ENCODE measurements at regions not wholly inside any gene's neighbourhood (a gene's known extent, or its start where the extent isn't known, plus 50 kb on each side); places are given as distances from the start of the nearest gene placed in this dataset.

DNA sequence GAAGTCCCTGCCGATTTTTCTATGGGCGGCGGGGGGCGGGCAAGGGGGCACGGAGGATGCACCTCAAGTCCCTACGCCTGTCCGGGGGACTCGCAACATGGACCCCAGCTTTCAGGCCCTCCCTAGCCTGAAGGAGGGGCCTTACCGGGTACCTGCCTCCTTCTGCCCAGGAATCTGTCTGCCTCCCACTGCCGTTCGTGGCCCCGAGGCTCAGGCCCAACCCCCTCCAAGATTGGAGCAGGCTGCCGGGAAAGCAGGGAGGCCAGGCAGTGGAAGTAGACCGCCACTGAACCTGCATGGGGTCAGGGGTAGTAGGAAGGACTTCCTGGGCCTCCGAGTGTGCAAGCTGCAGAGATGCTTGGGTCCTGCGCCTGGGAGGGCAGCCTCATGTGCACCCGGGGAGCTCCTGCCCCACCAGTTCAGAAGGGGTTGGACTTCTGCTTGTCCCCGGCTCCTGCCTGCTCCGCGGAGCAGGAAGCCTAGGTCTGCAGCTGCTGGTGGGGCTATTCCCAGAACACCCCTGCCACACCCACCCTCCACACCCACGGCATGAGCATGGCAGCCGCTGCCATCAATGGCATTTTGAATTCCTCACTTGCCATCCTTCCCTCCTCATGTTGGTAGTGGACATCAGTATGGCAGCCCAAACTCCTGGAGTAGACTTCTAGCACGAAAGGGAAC, 1312.7 kb upstream of the ACO1 start:
- DNase-seq, result no peak

DNA sequence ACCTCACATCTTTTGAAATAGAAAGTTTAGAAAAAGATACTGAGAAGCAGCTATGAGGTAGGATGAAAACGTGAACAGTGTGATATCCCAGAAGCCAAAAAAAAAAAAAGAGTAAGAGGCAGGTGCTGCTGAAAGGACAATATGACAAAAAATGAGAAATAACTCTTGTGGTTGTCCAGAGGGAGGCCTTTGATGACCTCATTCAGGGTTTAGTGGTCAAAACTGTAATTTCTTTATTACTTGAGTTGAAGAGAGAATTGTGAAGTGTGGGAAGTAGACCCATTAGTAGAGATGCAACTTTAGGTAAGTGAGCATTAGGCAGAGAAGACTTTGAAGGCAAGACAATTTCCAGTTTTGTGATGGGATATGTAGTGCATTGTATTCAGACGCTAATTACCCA, 1306.3 kb upstream of the ACO1 start:
- DNase-seq, result no peak

DNA sequence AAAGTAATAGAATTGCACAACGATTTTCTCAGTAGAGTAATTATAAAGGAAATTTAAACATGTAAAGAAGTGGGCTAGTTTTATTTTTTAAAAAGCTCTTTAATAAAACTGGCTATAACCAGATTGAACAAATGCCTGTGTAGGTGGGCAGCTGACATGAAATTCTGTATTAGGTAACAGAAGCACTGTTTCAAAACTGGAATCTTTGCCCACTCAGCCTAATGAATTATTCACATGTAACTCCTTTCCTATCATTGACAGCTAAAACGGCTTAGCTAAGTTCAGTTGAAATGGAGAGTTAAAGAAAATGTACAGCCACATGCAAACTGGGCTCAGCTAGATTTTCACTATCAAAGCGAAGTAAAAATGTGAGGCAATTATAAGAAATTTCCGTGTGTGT, 1300.1 kb upstream of the ACO1 start:
- DNase-seq, result no peak

DNA sequence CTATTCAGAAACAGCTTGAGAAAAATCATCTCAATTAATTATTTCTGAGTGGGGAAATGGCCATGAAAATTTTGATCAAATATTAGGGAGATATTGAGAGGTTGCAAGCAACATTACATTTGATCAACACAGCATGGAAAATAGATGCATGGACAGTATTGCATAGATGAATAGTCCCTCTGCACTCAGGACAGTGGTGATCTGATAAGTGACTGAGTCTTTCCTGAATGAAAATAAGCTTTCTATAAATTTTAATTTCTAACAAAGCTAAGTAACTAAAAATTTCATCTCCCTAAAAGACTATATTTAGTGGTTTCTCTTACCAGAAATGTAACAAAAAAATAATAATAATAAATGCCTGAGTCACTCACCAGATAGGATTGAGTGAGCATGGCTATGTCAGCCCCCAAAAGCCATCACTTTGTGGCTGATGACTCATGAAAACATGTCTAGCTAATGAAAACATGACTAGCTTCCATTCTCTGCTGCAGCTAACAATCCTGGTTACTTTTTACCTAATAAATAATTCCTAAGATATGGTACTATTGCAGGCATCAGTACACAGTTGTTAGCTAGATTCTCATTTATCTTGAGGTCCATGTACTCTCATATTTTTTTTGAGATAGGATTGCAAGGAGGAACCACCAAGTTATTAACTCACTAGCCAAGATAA, 1294.8 kb upstream of the ACO1 start:
- DNase-seq, result no peak

DNA sequence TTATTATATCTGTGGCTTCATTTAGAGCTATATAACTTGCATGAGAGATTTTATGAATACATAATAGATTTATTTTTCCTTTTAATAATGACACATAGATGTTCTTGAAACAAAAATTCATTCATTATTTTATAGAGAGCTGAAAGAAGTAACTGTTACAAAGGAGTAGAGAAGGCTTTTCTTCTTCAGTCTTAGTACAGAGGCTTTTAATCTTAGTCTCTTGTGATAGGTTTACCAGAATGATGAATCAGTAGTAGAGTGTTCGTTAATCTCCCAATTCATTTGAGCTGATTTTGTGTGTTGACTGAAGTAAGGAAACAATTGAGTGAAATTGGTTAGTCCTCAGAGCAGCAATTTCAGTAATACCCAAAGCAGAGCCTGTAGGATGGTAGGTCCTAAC, 1284.1 kb upstream of the ACO1 start:
- DNase-seq, result no peak

DNA sequence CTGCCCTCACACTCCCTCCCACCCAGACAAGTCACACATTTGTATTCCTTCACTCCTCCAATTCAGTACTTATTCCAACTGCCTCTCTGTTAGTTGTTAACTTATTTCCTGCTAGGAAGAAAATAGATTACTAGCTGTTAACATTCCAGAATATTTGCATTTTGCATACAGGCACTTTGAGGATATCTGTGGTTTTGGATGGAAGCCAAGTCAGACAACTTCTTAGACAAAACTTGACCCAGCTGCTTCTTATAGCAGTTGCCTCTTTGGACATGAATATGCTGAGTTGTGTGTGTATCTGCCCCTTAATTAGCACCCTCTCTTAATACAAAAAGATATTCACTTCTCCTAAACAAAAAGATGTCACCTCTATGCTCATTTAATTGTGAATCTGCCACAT, 1280.6 kb upstream of the ACO1 start:
- DNase-seq, result no peak

DNA sequence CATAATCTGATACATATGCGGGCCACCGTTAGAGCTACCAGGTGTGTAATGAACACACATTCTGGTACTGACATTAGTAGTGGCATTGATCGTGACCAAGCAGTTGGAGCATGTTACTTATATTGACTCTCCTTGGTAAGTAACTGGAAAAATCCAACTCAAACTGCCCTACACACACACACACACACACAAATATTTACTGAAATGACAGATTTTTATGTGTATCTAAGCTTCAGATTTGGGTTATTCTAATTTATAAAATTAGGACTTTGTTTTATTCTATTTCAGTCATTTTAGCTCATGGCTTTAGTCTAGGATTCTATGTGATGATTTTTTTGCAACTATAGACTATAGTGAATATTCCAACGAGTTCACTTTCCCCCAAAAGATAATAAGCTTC, 1280.2 kb upstream of the ACO1 start:
- no peak for DNase-seq

DNA sequence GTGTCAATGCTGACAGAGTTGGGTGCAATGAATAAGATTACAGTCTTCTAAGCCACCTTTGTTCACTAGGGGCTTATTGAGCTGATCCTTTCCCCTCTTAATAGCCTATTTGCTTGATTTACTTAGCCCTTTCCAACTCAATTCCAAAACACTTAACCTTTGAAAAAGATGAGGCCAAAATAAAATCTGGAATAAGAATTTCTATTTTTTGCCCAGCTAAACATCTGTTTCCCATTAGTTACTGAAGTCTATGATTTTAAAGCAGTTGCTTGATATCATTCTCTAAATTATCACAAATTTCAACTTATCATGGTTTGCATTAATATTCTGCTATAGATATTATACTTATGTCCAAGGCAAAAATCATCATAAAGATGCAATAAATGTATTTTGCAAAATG, 1272.0 kb upstream of the ACO1 start:
- DNase-seq, result no peak

DNA sequence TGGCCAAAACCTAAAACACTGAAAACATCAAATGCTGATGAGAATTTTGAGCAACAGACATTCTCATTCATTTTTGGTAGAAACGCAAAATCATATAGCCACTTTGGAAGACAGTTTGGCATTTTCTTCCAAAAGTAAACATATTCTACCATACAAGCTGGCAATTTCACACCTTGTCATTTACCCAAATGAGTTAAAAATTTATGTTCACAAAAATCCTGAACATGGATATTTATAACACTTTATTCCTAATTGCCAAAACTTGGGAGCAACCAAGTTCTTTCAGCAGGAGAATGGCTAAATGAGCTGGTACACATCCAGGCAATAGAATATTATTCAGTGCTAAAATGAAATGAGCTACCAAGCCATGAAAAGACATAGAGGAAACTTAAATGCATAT, 1270.1 kb upstream of the ACO1 start:
- no peak for DNase-seq

DNA sequence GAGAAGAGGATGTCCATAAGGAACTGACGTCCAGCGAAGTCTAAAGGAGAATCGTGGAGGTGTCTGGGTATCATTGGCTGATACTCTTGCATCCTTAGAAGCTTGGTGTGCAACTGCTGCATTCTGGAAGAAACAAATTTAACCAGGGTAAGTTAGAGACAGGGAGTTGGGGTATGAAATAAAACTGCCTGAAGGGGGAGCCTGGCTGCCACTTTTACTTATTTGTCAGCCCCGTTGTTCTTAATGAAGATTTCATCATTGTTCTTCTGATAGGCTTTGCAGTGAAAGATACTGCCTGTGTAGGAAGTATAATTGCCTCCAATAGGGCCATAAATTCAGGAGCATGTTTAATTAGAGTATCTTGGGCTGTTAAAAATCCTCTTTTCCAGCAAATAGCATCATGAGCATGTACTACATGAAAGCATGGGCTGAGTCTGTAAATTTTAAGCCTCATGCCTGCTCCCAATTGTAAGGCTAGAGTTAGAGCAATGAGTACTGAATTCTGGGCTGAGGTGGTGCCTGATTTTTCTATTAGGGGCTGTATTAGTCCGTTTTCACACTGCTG, 1264.5 kb upstream of the ACO1 start:
- peak; percentile 15 for DNase-seq

DNA sequence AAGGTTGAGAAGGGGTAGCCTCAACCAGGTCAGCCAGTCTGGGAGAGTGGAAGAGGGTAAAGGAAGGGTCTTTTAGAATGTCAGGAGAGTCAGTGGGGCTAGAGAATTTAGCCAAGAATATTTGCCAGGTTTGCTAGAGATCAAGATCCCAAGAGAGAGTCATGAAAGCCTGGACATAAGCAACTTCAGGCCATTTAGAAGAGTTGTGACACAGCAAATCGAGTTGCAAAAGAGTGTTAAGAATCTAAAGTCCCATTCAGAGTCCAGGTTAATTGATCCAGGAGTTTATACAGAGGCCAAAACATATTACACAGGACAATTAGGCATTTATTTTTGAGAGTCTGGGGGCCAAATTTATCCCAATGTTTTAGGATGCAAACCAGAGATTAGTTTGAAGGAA, 1260.1 kb upstream of the ACO1 start:
- DNase-seq, result no peak

DNA sequence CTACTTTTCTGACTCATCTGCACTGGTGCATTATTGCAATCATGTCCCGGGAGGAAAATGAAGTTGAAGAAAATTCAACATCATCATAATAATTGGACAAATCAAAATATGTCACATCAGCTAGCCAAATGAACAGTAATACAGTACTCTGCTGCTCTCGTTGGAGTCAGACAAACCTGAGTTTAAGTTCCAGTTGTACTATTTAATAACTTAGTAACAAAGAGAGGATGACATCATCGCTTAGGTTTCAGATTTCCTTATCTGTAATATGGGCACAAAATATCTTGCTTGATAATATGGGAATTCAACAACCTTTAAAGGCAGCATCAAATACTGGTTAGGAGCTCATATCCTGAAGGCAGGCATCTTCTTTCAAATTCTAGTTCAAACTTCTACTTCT, 1248.9 kb upstream of the ACO1 start:
- no peak for DNase-seq

DNA sequence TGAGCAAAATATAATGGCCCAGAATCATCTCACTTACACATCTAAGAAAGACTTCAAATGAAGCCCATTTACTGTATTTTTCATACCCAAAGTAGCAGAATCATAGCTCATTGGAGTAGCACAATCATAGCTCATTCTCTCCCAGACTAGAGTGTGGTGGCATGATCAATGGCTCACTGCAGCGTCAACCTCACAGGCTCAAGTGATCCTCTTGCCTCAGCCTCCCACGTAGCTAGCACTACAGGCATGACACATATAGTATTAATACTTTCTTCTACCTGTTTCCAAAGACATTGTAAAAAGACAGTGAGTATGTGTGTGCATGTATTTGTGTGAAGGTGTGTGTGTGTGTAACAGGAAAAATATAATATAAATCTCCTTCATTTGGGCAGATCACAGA, 1247.9 kb upstream of the ACO1 start:
- DNase-seq, result no peak

DNA sequence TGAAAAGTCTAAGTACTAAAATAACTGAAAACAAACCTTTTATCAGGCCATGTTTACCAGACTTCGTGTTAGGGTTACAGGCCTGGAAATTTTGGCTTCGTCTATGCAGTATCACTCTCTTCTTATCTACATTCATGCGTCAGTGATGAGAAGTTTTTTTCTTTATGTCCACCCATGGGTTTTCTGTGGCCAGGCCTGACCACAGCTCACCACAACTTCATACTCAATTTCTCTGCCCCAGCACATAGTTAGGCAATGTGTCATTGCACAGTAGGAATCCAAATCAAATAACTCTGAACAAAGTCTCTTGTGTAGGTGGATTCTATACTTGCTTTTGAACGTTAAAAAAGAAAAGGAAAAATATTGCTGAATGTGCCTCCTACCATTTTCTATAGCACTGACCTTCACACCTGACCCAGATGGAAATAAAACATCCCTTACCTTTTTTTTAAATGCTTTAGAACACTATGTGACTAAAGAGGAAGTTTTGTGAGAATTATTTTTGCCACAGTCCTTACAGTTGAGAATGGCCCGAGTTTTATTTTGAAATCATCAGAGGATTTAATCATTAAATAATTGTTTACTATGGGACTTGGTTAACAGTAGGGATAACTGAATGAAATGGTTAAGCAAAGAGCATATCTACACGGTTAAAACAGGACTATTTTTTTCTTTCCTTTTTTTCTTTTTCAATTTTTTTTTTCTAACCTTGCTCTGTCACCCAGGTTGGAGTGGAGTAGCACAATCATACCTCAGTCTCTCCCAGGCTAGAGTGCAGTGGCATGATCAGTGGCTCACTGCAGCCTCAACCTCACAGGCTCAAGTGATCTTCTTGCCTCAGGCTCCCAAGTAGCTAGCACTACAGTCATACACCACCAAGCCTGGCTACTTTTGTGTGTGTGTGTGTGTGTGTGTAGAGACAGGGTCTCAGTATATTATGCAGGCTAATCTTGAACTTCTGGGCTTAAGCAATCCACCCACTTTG, 1247.0 kb upstream of the ACO1 start:
- no peak for DNase-seq

DNA sequence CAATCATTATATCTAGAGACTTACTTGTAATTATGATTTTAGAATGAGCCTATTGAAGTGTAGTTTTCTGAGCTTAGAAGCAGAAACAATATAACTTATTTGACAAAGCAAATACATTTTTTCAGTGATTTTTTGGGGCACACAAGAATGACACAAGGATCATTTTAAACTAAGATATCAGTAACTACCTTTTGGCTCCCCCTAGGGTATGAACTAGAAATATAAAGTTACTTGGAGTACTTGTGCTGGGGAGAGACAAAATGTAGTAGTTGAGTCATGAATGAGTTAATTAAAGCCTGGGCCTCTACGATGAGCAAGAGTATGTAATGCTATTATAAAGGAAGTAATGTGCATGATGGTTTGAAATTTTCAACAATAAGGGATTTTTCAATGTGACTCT, 1244.1 kb upstream of the ACO1 start:
- no peak for DNase-seq

DNA sequence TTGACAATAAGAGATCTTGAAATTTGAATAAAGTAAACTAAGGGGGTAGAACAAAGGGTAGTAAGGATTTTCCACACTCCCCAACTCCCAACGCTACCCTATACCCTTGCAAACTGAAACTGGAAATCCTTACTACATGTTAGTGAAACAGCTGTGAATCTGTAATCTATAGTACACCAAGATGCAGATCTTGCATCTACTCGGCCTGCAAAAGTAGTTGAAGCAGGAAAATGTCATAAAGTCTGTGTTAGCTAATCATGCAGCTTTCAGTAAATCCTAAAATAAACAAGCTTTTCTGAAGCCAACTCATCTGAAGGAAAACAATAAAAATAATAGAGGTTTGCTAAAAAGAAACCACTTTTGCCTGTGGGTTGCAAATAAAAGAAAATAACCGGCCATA, 1242.0 kb upstream of the ACO1 start:
- no peak for DNase-seq

DNA sequence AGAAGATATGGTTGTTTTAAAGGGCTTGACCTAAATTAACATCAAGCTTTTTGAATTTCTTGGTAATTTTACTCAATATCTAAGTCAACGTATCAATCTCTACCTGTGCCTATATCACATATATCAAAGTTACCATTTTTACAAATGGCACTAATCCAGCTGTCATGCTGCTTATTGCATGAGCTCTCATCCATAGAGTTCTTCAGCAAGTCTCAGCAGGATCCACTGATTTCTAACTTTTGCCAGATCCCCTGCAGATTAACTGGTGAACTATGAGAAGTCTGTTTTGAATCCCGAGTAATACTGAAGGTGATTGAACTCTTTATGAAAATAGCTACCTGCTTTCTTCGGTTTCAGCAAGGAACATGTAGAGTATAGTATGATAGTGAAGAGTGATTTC, 1239.8 kb upstream of the ACO1 start:
- DNase-seq, result no peak

DNA sequence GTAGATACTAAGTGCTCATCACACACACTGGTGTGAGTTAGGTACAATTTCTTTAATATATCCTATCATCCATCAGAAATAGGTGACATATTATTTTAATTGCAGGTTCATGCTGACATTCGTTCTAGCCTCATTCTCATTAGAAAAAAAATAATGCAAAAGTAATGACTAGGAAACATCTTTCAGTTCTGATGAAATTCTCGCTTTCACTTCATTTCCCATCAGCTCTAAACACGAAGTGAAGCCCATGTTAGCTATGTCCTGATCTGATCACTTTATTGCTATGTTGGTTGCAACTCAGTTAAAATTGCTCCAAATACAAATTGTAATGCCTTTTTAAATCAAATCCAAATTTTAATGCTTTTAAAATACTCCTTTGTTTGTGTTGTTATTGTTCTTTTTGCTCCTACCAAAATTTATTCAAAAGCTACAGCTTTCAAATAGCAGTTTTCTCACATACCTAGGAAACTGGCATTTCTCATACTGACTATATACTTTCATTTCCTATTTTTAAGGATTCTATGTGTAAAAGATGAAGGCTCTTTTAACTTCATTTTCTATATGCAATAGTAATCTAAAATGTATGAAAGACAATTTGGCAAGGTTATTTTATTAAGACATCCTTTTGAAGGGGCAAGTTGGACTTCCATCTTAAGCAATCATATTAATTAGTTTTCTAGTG, 1237.8 kb upstream of the ACO1 start:
- no peak for DNase-seq

DNA sequence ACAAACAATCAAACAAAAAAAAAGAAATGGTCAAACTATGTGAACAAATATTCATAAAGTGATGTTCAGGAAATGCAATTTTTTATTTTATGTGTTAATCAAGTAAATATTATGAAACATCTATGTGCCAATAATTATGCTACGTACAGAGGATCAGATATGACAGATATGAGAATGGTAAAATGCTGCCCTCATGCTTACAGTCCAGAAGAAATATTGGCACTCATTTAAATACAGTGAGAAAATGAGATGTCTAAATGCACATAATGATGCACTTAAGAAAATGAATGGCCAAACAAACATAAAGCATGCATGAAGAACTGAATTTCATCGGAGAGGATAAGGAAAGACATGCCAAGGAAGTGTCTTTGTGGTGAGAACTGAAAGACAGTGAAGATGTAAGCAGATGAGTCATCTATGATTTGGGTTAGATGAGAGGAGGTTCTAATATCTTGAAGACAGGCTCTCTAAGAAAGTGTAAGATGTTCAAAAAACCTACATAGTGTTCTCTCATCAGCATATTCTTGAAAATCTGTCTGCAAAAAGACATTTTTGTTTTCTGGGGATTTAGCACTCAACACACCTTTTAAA, 1231.1 kb upstream of the ACO1 start:
- DNase-seq, result no peak

DNA sequence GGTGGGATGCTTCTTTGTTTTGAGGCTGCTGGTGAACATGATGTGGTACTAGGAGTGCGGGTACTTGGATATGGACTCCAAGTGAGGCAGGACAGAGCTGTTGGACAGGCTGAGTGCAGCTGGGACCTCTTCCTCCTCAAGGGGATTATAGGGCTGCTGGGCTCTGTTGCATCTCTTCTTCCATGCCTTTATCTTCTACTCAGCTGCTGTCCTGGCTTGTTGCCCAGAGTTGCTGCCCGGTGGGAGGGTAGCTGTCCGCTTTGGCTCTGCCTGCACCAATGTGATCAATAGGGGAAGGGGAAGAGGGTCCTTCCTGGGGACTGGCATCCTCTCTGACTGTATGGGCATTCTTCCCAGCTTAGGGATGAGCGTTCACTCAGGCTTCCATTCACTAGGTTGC, 1217.9 kb upstream of the ACO1 start:
- DNase-seq, result no peak

DNA sequence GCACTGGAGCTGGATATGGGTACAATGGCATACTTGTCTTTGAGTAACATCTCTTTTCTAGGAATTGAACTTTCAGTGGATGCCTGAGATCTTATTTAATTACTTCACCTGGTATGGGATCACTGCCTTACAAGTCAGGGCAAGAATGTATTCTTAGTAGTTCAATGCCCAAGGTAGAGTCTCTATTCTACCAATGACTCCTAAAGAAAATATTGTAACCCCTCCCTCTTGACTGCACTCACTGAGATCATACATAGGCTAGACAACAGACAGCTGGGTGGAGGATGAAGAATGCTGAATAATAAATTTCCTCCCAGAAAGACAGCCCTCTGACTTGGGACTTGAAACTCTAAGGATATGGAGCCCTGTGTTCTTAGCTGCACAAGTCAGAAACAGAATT, 1216.3 kb upstream of the ACO1 start:
- no peak for DNase-seq

DNA sequence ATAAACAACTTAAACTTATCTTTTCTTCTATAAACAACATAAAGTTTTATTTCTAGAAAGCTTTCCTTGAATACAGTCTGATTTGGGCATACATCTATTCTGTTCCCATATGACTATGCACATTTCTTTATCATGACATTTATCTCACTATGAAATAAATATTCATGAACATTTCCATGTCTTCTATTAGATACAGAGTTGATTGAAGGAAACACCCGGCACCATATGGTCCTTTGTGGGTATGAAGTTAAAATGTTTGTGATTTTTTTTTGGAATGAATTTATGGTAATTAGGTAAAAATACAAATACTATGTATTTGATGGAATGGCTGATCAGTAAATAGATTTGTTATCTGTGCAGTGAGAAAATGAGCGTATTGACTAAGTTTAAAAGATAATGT, 1209.8 kb upstream of the ACO1 start:
- DNase-seq, result no peak

Measured in T-helper 9 cell (primary cell).